WERI-Rb-1 (cell line): ENCODE measurements at regions not wholly inside any gene's neighbourhood (a gene's known extent, or its start where the extent isn't known, plus 50 kb on each side); places are given as distances from the start of the nearest gene placed in this dataset.

Source experiments
- DNase-seq: peaks from one replicate; pipeline ENCODE4 v3.0.0-alpha.2; 2020
- H3K27ac ChIP-seq: fragments of 250-450 bp; sonication (Bioruptor Pico); 2 replicates; pipeline ENCODE4 v1.5.1; 2020; ENCODE audit warnings: mild to moderate bottlenecking, moderate library complexity
- H3K27me3 ChIP-seq: fragments of 250-450 bp; sonication (Bioruptor Pico); 2 replicates; pipeline ENCODE4 v1.5.1; 2021; ENCODE audit warnings: mild to moderate bottlenecking, low read depth, moderate library complexity; ENCODE audit not compliant: insufficient read depth, severe bottlenecking
- H3K36me3 ChIP-seq: fragments of 250-450 bp; sonication (Bioruptor Pico); 2 replicates; pipeline ENCODE4 v1.5.1; 2020; ENCODE audit warnings: mild to moderate bottlenecking, moderate library complexity
- H3K4me3 ChIP-seq: 2 replicates; pipeline ENCODE4 v1.5.1; 2011; ENCODE audit warnings: low read depth, mild to moderate bottlenecking, control low read depth, low read length
- H3K9me3 ChIP-seq: fragments of 250-450 bp; sonication (Bioruptor Pico); 2 replicates; pipeline ENCODE4 v1.5.1; 2021; ENCODE audit warnings: mild to moderate bottlenecking, moderate library complexity; ENCODE audit not compliant: severe bottlenecking
- CTCF ChIP-seq: IDR thresholded peaks from 2 replicates; pipeline ENCODE4 v1.5.1; 2011; ENCODE audit warnings: low read depth, mild to moderate bottlenecking, control low read depth, inconsistent platforms, low read length

- no peak for DNase-seq
- no peak for TF ChIP-seq CTCF
- Histone ChIP-seq H3K27ac (no peak overlapping the region), H3K4me3 (no peak overlapping the region), H3K36me3 (no peaks in the 10 kb centered on the region), H3K27me3 (no peaks in the 10 kb centered on the region), H3K9me3 (no peaks in the 10 kb centered on the region)
Observed at GRCh38 chr10:3834947-3835346, 49.9 kb upstream of the KLF6 start.
